Renal cortical epithelial cell (primary cell): ENCODE measurements at regions not wholly inside any gene's neighbourhood (a gene's known extent, or its start where the extent isn't known, plus 50 kb on each side); places are given as distances from the start of the nearest gene placed in this dataset.
A peak's percentile ranks its signal among the peaks of the same experiment; 100 is the strongest.
"Not testable (repeated sequence)": the region's sequence is repeated elsewhere in the genome, so short reads cannot be mapped to it uniquely, and the experiment has no call there.

Experiments used
- DNase-seq: peaks from one replicate; pipeline ENCODE4 v3.0.0-alpha.2; 2011; ENCODE audit warnings: low read depth

- DNase-seq = no peak
Measured at GRCh38 chr7:16266877-16267276, 154.5 kb downstream of the CRPPA start.

GRCh38 chr7:16266470-16266869 is 154.9 kb downstream of the CRPPA start:
- DNase-seq = not testable (repeated sequence)

GRCh38 chr7:16265863-16266458 is 155.4 kb downstream of the CRPPA start:
- no peak for DNase-seq

GRCh38 chr7:16264823-16265804 is 156.2 kb downstream of the CRPPA start:
- DNase-seq = no peak

- DNase-seq = no peak
Measured at GRCh38 chr7:16264036-16264819, 157.1 kb downstream of the CRPPA start.

GRCh38 chr7:16263377-16263776 is 158.0 kb downstream of the CRPPA start:
- DNase-seq = not testable (repeated sequence)

GRCh38 chr7:16261654-16262053 is 159.7 kb downstream of the CRPPA start:
- DNase-seq = no peak

- DNase-seq = no peak
Measured at GRCh38 chr7:16261100-16261499, 160.2 kb downstream of the CRPPA start.

- DNase-seq = no peak
Measured at GRCh38 chr7:16260236-16260728, 161.1 kb downstream of the CRPPA start.

- DNase-seq = not testable (repeated sequence)
Measured at GRCh38 chr7:16256419-16256818, 164.9 kb downstream of the CRPPA start.

- not testable (repeated sequence) for DNase-seq
Measured at GRCh38 chr7:16255952-16256351, 165.4 kb downstream of the CRPPA start.

- DNase-seq = not testable (repeated sequence)
Measured at GRCh38 chr7:16250655-16251054, 170.7 kb downstream of the CRPPA start.

GRCh38 chr7:16249204-16249603 is 172.1 kb downstream of the CRPPA start:
- DNase-seq = not testable (repeated sequence)

GRCh38 chr7:16248556-16248955 is 172.8 kb downstream of the CRPPA start:
- not testable (repeated sequence) for DNase-seq

- DNase-seq = no peak
Measured at GRCh38 chr7:16244469-16244868, 176.9 kb downstream of the CRPPA start.

- DNase-seq = no peak
Measured at GRCh38 chr7:16242920-16243319, 178.4 kb downstream of the CRPPA start.

- no peak for DNase-seq
Measured at GRCh38 chr7:16241017-16241416, 180.3 kb downstream of the CRPPA start.

GRCh38 chr7:16236381-16236780 is 185.0 kb downstream of the CRPPA start:
- no peak for DNase-seq

- DNase-seq = no peak
Measured at GRCh38 chr7:16235147-16236114, 185.9 kb downstream of the CRPPA start.

GRCh38 chr7:16234493-16235146 is 186.7 kb downstream of the CRPPA start:
- DNase-seq = peak; percentile 3
